GM12878 (cell line): ENCODE measurements at regions not wholly inside any gene's neighbourhood (a gene's known extent, or its start where the extent isn't known, plus 50 kb on each side); places are given as distances from the start of the nearest gene placed in this dataset.

Experiments used
- IKZF1 ChIP-seq: fragments of 450-650 bp; conservative IDR thresholded peaks from 2 replicates; pipeline ENCODE4 v1.6.1; 2017; ENCODE audit warnings: antibody characterized with exemption, mild to moderate bottlenecking
- IRF4 ChIP-seq: IDR thresholded peaks from 2 replicates; pipeline ENCODE4 v1.6.1; 2011; ENCODE audit warnings: low read depth, low read length
- KLF5 ChIP-seq: fragments of 450-650 bp; IDR thresholded peaks from 2 replicates; pipeline ENCODE4 v1.6.1; 2014; ENCODE audit warnings: mild to moderate bottlenecking; ENCODE audit not compliant: partially characterized antibody
- TF ChIP-seq, protein P1 (sequence below): IDR thresholded peaks from 2 replicates; pipeline ENCODE4 v1.6.1; 2012; ENCODE audit warnings: mild to moderate bottlenecking, low read depth, low read length
- TF ChIP-seq, protein P2 (sequence below): IDR thresholded peaks from 2 replicates; pipeline ENCODE4 v1.6.1; 2011; ENCODE audit warnings: low read depth, low read length, improper control_type of control experiment, borderline replicate concordance
- TF ChIP-seq, protein P3 (sequence below): fragments of 450-650 bp; formaldehyde crosslinking; IDR thresholded peaks from 2 replicates; pipeline ENCODE4 v1.4.0; 2020; ENCODE audit warnings: mild to moderate bottlenecking, moderate library complexity

DNA sequence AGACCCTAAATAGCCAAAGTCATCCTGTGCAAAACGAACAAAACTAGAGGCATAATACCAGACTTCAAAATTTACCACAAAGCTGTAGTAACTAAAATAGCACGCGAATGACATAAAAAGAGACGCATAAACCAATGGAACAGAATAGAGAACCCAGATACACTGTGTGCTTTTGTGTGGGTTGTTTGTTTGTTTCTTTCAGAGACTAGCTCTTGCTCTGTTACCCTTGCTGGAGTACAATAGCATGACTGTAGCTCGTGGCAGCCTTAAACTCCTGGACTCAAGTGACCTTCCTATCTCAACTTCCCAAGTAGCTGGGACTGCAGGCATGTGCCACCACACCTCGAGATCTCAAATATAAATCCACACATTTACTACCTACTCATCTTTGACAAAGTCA is 1314.6 kb upstream of the GBE1 start (continued):
- TF ChIP-seq, protein P1, sequence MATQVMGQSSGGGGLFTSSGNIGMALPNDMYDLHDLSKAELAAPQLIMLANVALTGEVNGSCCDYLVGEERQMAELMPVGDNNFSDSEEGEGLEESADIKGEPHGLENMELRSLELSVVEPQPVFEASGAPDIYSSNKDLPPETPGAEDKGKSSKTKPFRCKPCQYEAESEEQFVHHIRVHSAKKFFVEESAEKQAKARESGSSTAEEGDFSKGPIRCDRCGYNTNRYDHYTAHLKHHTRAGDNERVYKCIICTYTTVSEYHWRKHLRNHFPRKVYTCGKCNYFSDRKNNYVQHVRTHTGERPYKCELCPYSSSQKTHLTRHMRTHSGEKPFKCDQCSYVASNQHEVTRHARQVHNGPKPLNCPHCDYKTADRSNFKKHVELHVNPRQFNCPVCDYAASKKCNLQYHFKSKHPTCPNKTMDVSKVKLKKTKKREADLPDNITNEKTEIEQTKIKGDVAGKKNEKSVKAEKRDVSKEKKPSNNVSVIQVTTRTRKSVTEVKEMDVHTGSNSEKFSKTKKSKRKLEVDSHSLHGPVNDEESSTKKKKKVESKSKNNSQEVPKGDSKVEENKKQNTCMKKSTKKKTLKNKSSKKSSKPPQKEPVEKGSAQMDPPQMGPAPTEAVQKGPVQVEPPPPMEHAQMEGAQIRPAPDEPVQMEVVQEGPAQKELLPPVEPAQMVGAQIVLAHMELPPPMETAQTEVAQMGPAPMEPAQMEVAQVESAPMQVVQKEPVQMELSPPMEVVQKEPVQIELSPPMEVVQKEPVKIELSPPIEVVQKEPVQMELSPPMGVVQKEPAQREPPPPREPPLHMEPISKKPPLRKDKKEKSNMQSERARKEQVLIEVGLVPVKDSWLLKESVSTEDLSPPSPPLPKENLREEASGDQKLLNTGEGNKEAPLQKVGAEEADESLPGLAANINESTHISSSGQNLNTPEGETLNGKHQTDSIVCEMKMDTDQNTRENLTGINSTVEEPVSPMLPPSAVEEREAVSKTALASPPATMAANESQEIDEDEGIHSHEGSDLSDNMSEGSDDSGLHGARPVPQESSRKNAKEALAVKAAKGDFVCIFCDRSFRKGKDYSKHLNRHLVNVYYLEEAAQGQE, result no peak
- TF ChIP-seq, protein P2, sequence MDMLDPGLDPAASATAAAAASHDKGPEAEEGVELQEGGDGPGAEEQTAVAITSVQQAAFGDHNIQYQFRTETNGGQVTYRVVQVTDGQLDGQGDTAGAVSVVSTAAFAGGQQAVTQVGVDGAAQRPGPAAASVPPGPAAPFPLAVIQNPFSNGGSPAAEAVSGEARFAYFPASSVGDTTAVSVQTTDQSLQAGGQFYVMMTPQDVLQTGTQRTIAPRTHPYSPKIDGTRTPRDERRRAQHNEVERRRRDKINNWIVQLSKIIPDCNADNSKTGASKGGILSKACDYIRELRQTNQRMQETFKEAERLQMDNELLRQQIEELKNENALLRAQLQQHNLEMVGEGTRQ, result no peak
- TF ChIP-seq, protein P3, sequence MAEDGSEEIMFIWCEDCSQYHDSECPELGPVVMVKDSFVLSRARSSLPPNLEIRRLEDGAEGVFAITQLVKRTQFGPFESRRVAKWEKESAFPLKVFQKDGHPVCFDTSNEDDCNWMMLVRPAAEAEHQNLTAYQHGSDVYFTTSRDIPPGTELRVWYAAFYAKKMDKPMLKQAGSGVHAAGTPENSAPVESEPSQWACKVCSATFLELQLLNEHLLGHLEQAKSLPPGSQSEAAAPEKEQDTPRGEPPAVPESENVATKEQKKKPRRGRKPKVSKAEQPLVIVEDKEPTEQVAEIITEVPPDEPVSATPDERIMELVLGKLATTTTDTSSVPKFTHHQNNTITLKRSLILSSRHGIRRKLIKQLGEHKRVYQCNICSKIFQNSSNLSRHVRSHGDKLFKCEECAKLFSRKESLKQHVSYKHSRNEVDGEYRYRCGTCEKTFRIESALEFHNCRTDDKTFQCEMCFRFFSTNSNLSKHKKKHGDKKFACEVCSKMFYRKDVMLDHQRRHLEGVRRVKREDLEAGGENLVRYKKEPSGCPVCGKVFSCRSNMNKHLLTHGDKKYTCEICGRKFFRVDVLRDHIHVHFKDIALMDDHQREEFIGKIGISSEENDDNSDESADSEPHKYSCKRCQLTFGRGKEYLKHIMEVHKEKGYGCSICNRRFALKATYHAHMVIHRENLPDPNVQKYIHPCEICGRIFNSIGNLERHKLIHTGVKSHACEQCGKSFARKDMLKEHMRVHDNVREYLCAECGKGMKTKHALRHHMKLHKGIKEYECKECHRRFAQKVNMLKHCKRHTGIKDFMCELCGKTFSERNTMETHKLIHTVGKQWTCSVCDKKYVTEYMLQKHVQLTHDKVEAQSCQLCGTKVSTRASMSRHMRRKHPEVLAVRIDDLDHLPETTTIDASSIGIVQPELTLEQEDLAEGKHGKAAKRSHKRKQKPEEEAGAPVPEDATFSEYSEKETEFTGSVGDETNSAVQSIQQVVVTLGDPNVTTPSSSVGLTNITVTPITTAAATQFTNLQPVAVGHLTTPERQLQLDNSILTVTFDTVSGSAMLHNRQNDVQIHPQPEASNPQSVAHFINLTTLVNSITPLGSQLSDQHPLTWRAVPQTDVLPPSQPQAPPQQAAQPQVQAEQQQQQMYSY, result no peak
- TF ChIP-seq KLF5, result no peak
- no peak for TF ChIP-seq IRF4
- TF ChIP-seq IKZF1, result no peak
